WERI-Rb-1 (cell line): ENCODE measurements at regions not wholly inside any gene's neighbourhood (a gene's known extent, or its start where the extent isn't known, plus 50 kb on each side); places are given as distances from the start of the nearest gene placed in this dataset.

Experiments
- DNase-seq: peaks from one replicate; pipeline ENCODE4 v3.0.0-alpha.2; 2020
- H3K27ac ChIP-seq: fragments of 250-450 bp; sonication (Bioruptor Pico); 2 replicates; pipeline ENCODE4 v1.5.1; 2020; ENCODE audit warnings: mild to moderate bottlenecking, moderate library complexity
- H3K27me3 ChIP-seq: fragments of 250-450 bp; sonication (Bioruptor Pico); 2 replicates; pipeline ENCODE4 v1.5.1; 2021; ENCODE audit warnings: mild to moderate bottlenecking, low read depth, moderate library complexity; ENCODE audit not compliant: insufficient read depth, severe bottlenecking
- H3K36me3 ChIP-seq: fragments of 250-450 bp; sonication (Bioruptor Pico); 2 replicates; pipeline ENCODE4 v1.5.1; 2020; ENCODE audit warnings: mild to moderate bottlenecking, moderate library complexity
- H3K4me3 ChIP-seq: 2 replicates; pipeline ENCODE4 v1.5.1; 2011; ENCODE audit warnings: low read depth, mild to moderate bottlenecking, control low read depth, low read length
- H3K9me3 ChIP-seq: fragments of 250-450 bp; sonication (Bioruptor Pico); 2 replicates; pipeline ENCODE4 v1.5.1; 2021; ENCODE audit warnings: mild to moderate bottlenecking, moderate library complexity; ENCODE audit not compliant: severe bottlenecking
- CTCF ChIP-seq: IDR thresholded peaks from 2 replicates; pipeline ENCODE4 v1.5.1; 2011; ENCODE audit warnings: low read depth, mild to moderate bottlenecking, control low read depth, inconsistent platforms, low read length

DNA sequence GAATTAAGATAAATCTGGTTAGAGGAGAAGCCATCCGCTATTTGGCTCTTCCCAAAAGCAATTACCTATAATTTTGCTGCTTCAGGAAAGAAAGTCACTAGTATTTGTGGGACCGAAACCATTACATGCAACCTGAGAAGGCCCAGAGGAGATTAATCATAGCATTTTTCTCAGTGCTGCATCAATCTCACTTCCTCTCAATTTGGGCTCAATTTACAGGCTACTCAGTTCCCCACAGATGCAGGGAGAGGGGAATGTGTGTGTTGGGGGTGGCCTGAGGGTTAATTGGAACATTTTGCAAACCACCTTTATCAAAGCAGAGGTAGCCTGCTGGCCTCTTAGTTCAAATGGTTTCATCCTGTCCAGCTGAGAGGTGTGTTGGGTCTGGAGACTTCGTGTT, 394.7 kb upstream of the ASIC2 start:
- H3K27ac ChIP-seq = no peak overlapping the region

GRCh38 chr17:33688771-33689170, 395.7 kb upstream of the ASIC2 start:
- H3K27ac ChIP-seq = no peak overlapping the region
- H3K36me3 ChIP-seq = no peaks in the 10 kb centered on the region
- no peak for TF ChIP-seq CTCF
- peaks cover 64% of the 10 kb centered on the region for H3K27me3 ChIP-seq
- DNase-seq = no peak
- H3K4me3 ChIP-seq = no peak overlapping the region
- peaks cover 7% of the 10 kb centered on the region for H3K9me3 ChIP-seq

More for the DNA sequence above, 394.7 kb upstream of the ASIC2 start:
- Histone ChIP-seq H3K36me3 (no peaks in the 10 kb centered on the region), H3K9me3 (peaks cover 7% of the 10 kb centered on the region), H3K4me3 (no peak overlapping the region), H3K27me3 (peaks cover 65% of the 10 kb centered on the region)
- TF ChIP-seq CTCF = no peak
- no peak for DNase-seq

DNA sequence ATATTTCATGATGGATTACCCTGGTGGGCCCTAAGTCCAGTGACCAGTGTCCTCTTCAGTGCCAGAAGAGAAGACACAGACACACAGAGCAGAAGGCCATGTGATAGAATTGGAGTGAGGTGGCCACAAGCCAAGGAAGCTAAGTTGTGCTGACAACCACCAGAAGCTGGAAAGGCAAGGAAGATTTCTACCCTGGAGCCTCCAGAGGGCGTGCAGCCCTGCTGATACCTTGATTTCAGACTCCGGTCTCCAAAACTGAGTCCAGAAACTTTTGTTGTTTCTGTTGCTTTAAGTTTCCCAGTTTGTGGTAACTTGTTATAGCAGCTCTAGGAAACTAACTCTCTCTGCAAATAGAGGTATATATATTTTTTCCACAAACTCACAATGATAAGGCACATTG, 396.6 kb upstream of the ASIC2 start:
- peak; percentile 31; the same call in 1 of the 2 replicates for TF ChIP-seq CTCF
- Histone ChIP-seq H3K27me3 (peaks cover 65% of the 10 kb centered on the region), H3K4me3 (no peak overlapping the region), H3K27ac (no peak overlapping the region), H3K9me3 (peaks cover 7% of the 10 kb centered on the region), H3K36me3 (no peaks in the 10 kb centered on the region)
- no peak for DNase-seq

- Histone ChIP-seq H3K9me3 (no peaks in the 10 kb centered on the region), H3K4me3 (no peak overlapping the region), H3K27me3 (peaks cover 68% of the 10 kb centered on the region), H3K27ac (no peak overlapping the region), H3K36me3 (no peaks in the 10 kb centered on the region)
- no peak for TF ChIP-seq CTCF
- no peak for DNase-seq
Measured at GRCh38 chr17:33695431-33695830, 402.3 kb upstream of the ASIC2 start.

- no peak overlapping the region for H3K27ac ChIP-seq
- TF ChIP-seq CTCF = no peak
- H3K36me3 ChIP-seq = no peaks in the 10 kb centered on the region
- H3K4me3 ChIP-seq = no peak overlapping the region
- no peaks in the 10 kb centered on the region for H3K9me3 ChIP-seq
- no peak for DNase-seq
- peaks cover 74% of the 10 kb centered on the region for H3K27me3 ChIP-seq
Measured at GRCh38 chr17:33696102-33696501, 403.0 kb upstream of the ASIC2 start.

- H3K9me3 ChIP-seq = no peaks in the 10 kb centered on the region
- no peak overlapping the region for H3K27ac ChIP-seq
- peaks cover 86% of the 10 kb centered on the region for H3K27me3 ChIP-seq
- no peaks in the 10 kb centered on the region for H3K36me3 ChIP-seq
- no peak for DNase-seq
- H3K4me3 ChIP-seq = no peak overlapping the region
- no peak for TF ChIP-seq CTCF
Measured at GRCh38 chr17:33697557-33697956, 404.5 kb upstream of the ASIC2 start.
